Neural progenitor cell (in vitro differentiated cells): ENCODE measurements at regions not wholly inside any gene's neighbourhood (a gene's known extent, or its start where the extent isn't known, plus 50 kb on each side); places are given as distances from the start of the nearest gene placed in this dataset.

ENCODE experiments used
- DNase-seq: peaks from one replicate; pipeline ENCODE4 v3.0.0-alpha.2; 2016; ENCODE audit warnings: low spot score
- H2AFZ ChIP-seq: fragments of 200-600 bp; sonication (generic); replicated peaks from 2 replicates; pipeline ENCODE4 v1.6.1; 2016; ENCODE audit warnings: antibody characterized with exemption
- H3F3A ChIP-seq: fragments of 200-600 bp; sonication (generic); 2 replicates; pipeline ENCODE4 v1.6.1; 2016; ENCODE audit warnings: antibody characterized with exemption, low read depth
- H3K27ac ChIP-seq: fragments of 200-600 bp; sonication (generic); 2 replicates; pipeline ENCODE4 v1.5.1; 2016; ENCODE audit warnings: mild to moderate bottlenecking
- H3K27me3 ChIP-seq: fragments of 200-600 bp; sonication (generic); 2 replicates; pipeline ENCODE4 v1.6.1; 2016; ENCODE audit warnings: mild to moderate bottlenecking, moderate library complexity
- H3K36me3 ChIP-seq: fragments of 200-600 bp; sonication (generic); 2 replicates; pipeline ENCODE4 v1.5.1; 2016
- H3K4me1 ChIP-seq: fragments of 200-600 bp; sonication (generic); 2 replicates; pipeline ENCODE4 v1.6.1; 2016; ENCODE audit warnings: mixed run types
- H3K4me2 ChIP-seq: fragments of 200-600 bp; sonication (generic); 2 replicates; pipeline ENCODE4 v1.6.1; 2016
- H3K4me3 ChIP-seq: fragments of 200-600 bp; sonication (generic); 2 replicates; pipeline ENCODE4 v1.5.1; 2016
- H3K79me2 ChIP-seq: fragments of 200-600 bp; sonication (generic); 2 replicates; pipeline ENCODE4 v1.6.1; 2016; ENCODE audit warnings: low read depth
- H3K9ac ChIP-seq: fragments of 200-600 bp; sonication (generic); 2 replicates; pipeline ENCODE4 v1.6.1; 2016
- H3K9me3 ChIP-seq: fragments of 200-600 bp; sonication (generic); 2 replicates; pipeline ENCODE4 v1.5.1; 2016; ENCODE audit warnings: low read depth
- H4K20me1 ChIP-seq: fragments of 200-600 bp; sonication (generic); 2 replicates; pipeline ENCODE4 v1.6.1; 2016; ENCODE audit warnings: low read depth
- H3K27ac Mint-ChIP-seq: 3 replicates; pipeline ENCODE4 v1.8.0; 2021; ENCODE audit warnings: mixed read lengths
- H3K27me3 Mint-ChIP-seq: 2 replicates; pipeline ENCODE4 v1.8.0; 2022; ENCODE audit warnings: low read depth, mild to moderate bottlenecking, inconsistent platforms, moderate library complexity, mixed read lengths; ENCODE audit not compliant: insufficient read depth
- H3K36me3 Mint-ChIP-seq: 3 replicates; pipeline ENCODE4 v1.8.0; 2021; ENCODE audit warnings: mixed read lengths
- H3K4me1 Mint-ChIP-seq: 3 replicates; pipeline ENCODE4 v1.8.0; 2021; ENCODE audit warnings: mixed read lengths
- H3K4me3 Mint-ChIP-seq: 3 replicates; pipeline ENCODE4 v1.8.0; 2021; ENCODE audit warnings: mild to moderate bottlenecking, moderate library complexity, mixed read lengths
- H3K9me3 Mint-ChIP-seq: 3 replicates; pipeline ENCODE4 v1.8.0; 2020; ENCODE audit warnings: mixed read lengths
- EZH2 ChIP-seq: fragments of 200-600 bp; sonication (generic); IDR thresholded peaks from 2 replicates; pipeline ENCODE4 v1.6.1; 2017; ENCODE audit warnings: antibody characterized with exemption, mild to moderate bottlenecking, moderate library complexity
- EZH2phosphoT487 ChIP-seq: fragments of 200-600 bp; sonication (generic); IDR thresholded peaks from 2 replicates; pipeline ENCODE4 v1.6.1; 2017; ENCODE audit warnings: antibody characterized with exemption
- TF ChIP-seq, protein P1 (sequence below): fragments of 200-600 bp; sonication (generic); IDR thresholded peaks from 2 replicates; pipeline ENCODE4 v1.5.1; 2017; ENCODE audit warnings: antibody characterized with exemption, mild to moderate bottlenecking

DNA sequence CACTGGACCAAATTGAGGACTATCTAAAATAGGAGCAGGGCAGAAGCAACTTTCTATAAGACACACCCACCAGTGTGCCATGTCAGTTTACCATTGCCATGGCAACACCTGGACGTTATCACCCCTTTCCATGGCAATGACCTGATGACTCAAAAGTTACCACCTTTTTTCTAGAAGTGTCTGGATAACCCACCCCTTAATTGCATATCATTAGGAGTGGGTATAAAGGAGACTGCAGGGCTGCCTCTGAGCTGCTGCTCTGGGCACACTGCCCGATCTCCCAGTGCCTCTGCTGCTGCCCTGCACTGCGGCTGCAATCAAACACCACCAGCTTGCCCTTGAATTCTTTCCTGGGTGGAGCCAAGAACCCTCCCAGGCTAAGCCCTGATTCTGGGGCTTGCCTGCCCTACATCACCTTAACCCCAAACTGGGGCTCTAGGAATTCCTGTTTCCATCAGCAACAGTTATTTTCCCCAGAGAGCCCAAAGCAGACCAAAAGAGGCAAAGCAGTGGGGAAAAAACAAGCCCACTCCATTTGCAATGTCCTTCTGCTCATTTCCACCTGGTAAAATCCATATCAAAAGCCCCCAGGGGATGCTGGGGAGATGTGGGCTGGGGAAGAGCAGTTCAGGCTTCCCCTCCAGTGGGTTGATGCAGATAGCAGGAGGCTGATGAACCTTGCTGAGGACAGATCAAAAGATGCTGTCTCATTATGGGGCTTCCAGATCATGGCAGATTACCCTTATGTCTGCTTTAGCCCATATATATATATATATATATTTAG is 129.5 kb upstream of the NCOR2 start:
- peaks cover 6% of the 10 kb centered on the region for H3K9me3 Mint-ChIP-seq

DNA sequence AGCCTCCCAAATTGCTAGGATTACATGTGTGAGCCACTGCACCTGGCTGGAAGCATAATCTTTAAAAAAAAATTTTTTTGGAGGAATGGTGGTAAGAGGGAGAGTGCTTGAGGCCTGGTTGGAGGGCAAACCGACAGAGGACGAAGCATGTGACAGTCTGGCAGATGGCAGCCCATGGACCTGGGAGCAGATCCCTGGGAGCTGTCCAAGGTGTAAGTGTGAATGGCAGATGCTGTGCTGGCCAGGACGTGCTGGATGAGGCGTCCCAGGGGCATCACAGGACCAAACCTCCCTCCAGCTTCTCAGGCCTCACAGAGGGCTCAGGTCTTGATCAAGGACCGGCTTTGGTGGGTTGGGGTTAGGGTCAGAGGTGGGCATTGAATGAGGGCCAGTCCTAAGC is 128.4 kb upstream of the NCOR2 start:
- H3K27me3 ChIP-seq, result no peaks in the 10 kb centered on the region
- peak; percentile 47 for DNase-seq
- H2AFZ ChIP-seq, result no peak overlapping the region
- Mint-ChIP-seq H3K36me3 (no peaks in the 10 kb centered on the region), H3K9me3 (peaks cover 12% of the 10 kb centered on the region), H3K4me1 (peaks cover 36% of the 10 kb centered on the region), H3K27ac (no peak overlapping the region), H3K4me3 (peak overlapping the region; percentile 18), H3K27me3 (peaks cover 28% of the 10 kb centered on the region)
- no peaks in the 10 kb centered on the region for H3K9me3 ChIP-seq
- no peak overlapping the region for H3K27ac ChIP-seq
- no peaks in the 10 kb centered on the region for H4K20me1 ChIP-seq
- no peak overlapping the region for H3K4me3 ChIP-seq
- H3K9ac ChIP-seq, result no peak overlapping the region
- H3K4me1 ChIP-seq, result peaks cover 10% of the 10 kb centered on the region
- no peaks in the 10 kb centered on the region for H3K36me3 ChIP-seq
- TF ChIP-seq, protein P1, sequence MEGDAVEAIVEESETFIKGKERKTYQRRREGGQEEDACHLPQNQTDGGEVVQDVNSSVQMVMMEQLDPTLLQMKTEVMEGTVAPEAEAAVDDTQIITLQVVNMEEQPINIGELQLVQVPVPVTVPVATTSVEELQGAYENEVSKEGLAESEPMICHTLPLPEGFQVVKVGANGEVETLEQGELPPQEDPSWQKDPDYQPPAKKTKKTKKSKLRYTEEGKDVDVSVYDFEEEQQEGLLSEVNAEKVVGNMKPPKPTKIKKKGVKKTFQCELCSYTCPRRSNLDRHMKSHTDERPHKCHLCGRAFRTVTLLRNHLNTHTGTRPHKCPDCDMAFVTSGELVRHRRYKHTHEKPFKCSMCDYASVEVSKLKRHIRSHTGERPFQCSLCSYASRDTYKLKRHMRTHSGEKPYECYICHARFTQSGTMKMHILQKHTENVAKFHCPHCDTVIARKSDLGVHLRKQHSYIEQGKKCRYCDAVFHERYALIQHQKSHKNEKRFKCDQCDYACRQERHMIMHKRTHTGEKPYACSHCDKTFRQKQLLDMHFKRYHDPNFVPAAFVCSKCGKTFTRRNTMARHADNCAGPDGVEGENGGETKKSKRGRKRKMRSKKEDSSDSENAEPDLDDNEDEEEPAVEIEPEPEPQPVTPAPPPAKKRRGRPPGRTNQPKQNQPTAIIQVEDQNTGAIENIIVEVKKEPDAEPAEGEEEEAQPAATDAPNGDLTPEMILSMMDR, result no peak
- TF ChIP-seq EZH2 (no peak), EZH2phosphoT487 (no peak)
- no peak overlapping the region for H3K4me2 ChIP-seq
- H3F3A ChIP-seq, result peaks cover 5% of the 10 kb centered on the region
- H3K79me2 ChIP-seq, result no peaks in the 10 kb centered on the region

More for the DNA sequence above, 129.5 kb upstream of the NCOR2 start:
- Histone ChIP-seq H3K4me3 (no peak overlapping the region), H3K9ac (no peak overlapping the region), H3K27ac (no peak overlapping the region), H3F3A (peaks cover 5% of the 10 kb centered on the region), H2AFZ (no peak overlapping the region), H3K27me3 (no peaks in the 10 kb centered on the region), H3K4me1 (peaks cover 11% of the 10 kb centered on the region), H3K4me2 (no peak overlapping the region), H3K36me3 (no peaks in the 10 kb centered on the region), H3K9me3 (no peaks in the 10 kb centered on the region), H4K20me1 (no peaks in the 10 kb centered on the region), H3K79me2 (no peaks in the 10 kb centered on the region)
- Mint-ChIP-seq H3K27ac (no peak overlapping the region), H3K27me3 (peaks cover 23% of the 10 kb centered on the region), H3K4me1 (peaks cover 42% of the 10 kb centered on the region), H3K36me3 (no peaks in the 10 kb centered on the region), H3K4me3 (no peak overlapping the region)
- TF ChIP-seq EZH2phosphoT487, result no peak
- no peak for TF ChIP-seq EZH2
- TF ChIP-seq, protein P1, result no peak
- DNase-seq, result no peak

DNA sequence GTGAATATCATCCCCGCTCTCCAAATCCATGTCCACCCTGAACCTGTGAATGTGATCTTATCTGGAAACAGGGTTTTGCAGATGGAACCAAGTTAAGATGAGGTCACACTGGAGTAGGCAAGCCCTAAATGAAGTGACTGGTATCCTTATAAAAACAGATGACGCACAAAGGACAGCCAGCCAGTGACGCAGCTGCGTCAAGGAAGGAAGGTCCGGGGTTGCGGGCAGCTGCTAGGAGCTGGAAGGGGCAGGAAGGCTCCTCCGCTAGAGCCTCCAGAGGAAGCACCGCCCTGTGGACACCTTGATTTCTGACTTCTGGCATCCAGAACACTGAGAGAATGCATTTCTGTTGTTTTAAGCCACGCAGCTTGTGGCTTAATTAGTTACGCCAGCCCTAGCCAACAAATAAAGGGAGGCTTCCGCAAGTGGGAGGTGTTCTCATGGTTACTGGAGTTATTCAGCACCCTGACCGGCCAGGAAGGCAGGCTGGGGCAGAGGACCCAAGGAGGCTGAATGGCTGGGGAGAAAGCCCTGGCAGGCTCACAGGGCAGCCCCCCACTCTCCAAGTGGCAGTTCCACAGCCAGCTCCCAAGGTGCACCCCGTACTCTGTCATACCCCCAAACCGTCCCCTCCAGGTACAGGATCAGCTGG is 127.6 kb upstream of the NCOR2 start:
- Histone ChIP-seq H4K20me1 (no peaks in the 10 kb centered on the region), H3F3A (peaks cover 5% of the 10 kb centered on the region), H3K27me3 (no peaks in the 10 kb centered on the region), H3K4me2 (no peak overlapping the region), H3K36me3 (no peaks in the 10 kb centered on the region), H3K79me2 (no peaks in the 10 kb centered on the region), H2AFZ (peak overlapping the region; percentile 9), H3K9me3 (no peaks in the 10 kb centered on the region), H3K27ac (no peak overlapping the region), H3K4me1 (peaks cover 6% of the 10 kb centered on the region), H3K9ac (no peak overlapping the region), H3K4me3 (no peak overlapping the region)
- TF ChIP-seq EZH2, result no peak
- no peak for TF ChIP-seq EZH2phosphoT487
- TF ChIP-seq, protein P1, result no peak
- Mint-ChIP-seq H3K27ac (no peak overlapping the region), H3K4me3 (no peak overlapping the region), H3K4me1 (peaks cover 29% of the 10 kb centered on the region), H3K27me3 (peaks cover 31% of the 10 kb centered on the region), H3K36me3 (no peaks in the 10 kb centered on the region), H3K9me3 (peaks cover 12% of the 10 kb centered on the region)
- DNase-seq, result no peak
